SU-DHL-6 (cell line): ENCODE measurements at regions not wholly inside any gene's neighbourhood (a gene's known extent, or its start where the extent isn't known, plus 50 kb on each side); places are given as distances from the start of the nearest gene placed in this dataset.

Experiments
- H2AFZ ChIP-seq: fragments of 200-600 bp; sonication (generic); 2 replicates; pipeline ENCODE4 v1.6.1; 2014; ENCODE audit warnings: low read depth, mild to moderate bottlenecking, moderate library complexity, mixed read lengths, antibody characterized with exemption, low read length; ENCODE audit not compliant: severe bottlenecking
- H3F3A ChIP-seq: fragments of 200-600 bp; shearing (Covaris generic); 2 replicates; pipeline ENCODE4 v1.6.0; 2016; ENCODE audit warnings: antibody characterized with exemption, mild to moderate bottlenecking; ENCODE audit not compliant: insufficient read depth
- H3K27ac ChIP-seq: fragments of 200-600 bp; sonication (generic); 2 replicates; pipeline ENCODE4 v1.5.1; 2016; ENCODE audit warnings: low read depth, mild to moderate bottlenecking, low read length, moderate library complexity, mixed read lengths
- H3K27me3 ChIP-seq: fragments of 200-600 bp; sonication (generic), shearing (Covaris generic); 2 replicates; pipeline ENCODE4 v1.6.0; 2014; ENCODE audit warnings: mild to moderate bottlenecking, low read length
- H3K36me3 ChIP-seq: fragments of 200-600 bp; sonication (generic); 2 replicates; pipeline ENCODE4 v1.6.1; 2014; ENCODE audit warnings: mild to moderate bottlenecking, low read length, mixed read lengths
- H3K4me2 ChIP-seq: fragments of 300-600, 200-600 bp; shearing (Covaris generic), sonication (generic); 2 replicates; pipeline ENCODE4 v1.6.0; 2014; ENCODE audit warnings: low read length, low read depth, mild to moderate bottlenecking; ENCODE audit not compliant: poor library complexity, severe bottlenecking
- H3K4me3 ChIP-seq: fragments of 200-600 bp; sonication (generic); 2 replicates; pipeline ENCODE4 v1.5.1; 2014; ENCODE audit warnings: antibody characterized with exemption, low read length, mild to moderate bottlenecking, mixed read lengths; ENCODE audit not compliant: insufficient read depth, poor library complexity, severe bottlenecking
- H3K79me2 ChIP-seq: fragments of 200-600 bp; sonication (generic); 2 replicates; pipeline ENCODE4 v1.6.1; 2014; ENCODE audit warnings: mild to moderate bottlenecking, low read length, moderate library complexity; ENCODE audit not compliant: insufficient read depth
- H3K9ac ChIP-seq: fragments of 200-600 bp; sonication (generic); 2 replicates; pipeline ENCODE4 v1.7.0; 2014; ENCODE audit warnings: mild to moderate bottlenecking, low read length
- H3K9me2 ChIP-seq: fragments of 200-600 bp; sonication (generic); replicated peaks from 2 replicates; pipeline ENCODE4 v1.6.1; 2014; ENCODE audit warnings: low read length; ENCODE audit not compliant: insufficient read depth
- H3K9me3 ChIP-seq: fragments of 200-600 bp; sonication (generic); 2 replicates; pipeline ENCODE4 v1.6.1; 2014; ENCODE audit warnings: low read length, mixed read lengths; ENCODE audit not compliant: insufficient read depth
- H4K20me1 ChIP-seq: fragments of 200-600 bp; sonication (generic); 2 replicates; pipeline ENCODE4 v1.6.1; 2014; ENCODE audit warnings: low read depth, mild to moderate bottlenecking, antibody characterized with exemption, low read length, moderate library complexity, mixed read lengths
- EZH2phosphoT487 ChIP-seq: fragments of 200-600 bp; sonication (generic), shearing (Covaris generic); conservative IDR thresholded peaks from 2 replicates; pipeline ENCODE4 v1.6.1; 2018; ENCODE audit warnings: mild to moderate bottlenecking, antibody characterized with exemption, low read length, moderate library complexity, mixed read lengths
- TF ChIP-seq, protein P1 (sequence below): fragments of 200-600 bp; sonication (generic); IDR thresholded peaks from one replicate; pipeline ENCODE4 v1.5.1; 2017; ENCODE audit warnings: antibody characterized with exemption, mild to moderate bottlenecking, low read length, moderate library complexity; ENCODE audit not compliant: insufficient read depth, poor library complexity, severe bottlenecking

GRCh38 chr7:25407053-25407452, 178.8 kb upstream of the NPVF start:
- TF ChIP-seq EZH2phosphoT487, result no peak
- TF ChIP-seq, protein P1, sequence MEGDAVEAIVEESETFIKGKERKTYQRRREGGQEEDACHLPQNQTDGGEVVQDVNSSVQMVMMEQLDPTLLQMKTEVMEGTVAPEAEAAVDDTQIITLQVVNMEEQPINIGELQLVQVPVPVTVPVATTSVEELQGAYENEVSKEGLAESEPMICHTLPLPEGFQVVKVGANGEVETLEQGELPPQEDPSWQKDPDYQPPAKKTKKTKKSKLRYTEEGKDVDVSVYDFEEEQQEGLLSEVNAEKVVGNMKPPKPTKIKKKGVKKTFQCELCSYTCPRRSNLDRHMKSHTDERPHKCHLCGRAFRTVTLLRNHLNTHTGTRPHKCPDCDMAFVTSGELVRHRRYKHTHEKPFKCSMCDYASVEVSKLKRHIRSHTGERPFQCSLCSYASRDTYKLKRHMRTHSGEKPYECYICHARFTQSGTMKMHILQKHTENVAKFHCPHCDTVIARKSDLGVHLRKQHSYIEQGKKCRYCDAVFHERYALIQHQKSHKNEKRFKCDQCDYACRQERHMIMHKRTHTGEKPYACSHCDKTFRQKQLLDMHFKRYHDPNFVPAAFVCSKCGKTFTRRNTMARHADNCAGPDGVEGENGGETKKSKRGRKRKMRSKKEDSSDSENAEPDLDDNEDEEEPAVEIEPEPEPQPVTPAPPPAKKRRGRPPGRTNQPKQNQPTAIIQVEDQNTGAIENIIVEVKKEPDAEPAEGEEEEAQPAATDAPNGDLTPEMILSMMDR, result no peak
- Histone ChIP-seq H3K4me3 (no peak overlapping the region), H2AFZ (no peak overlapping the region), H4K20me1 (no peaks in the 10 kb centered on the region), H3K79me2 (no peaks in the 10 kb centered on the region), H3F3A (no peaks in the 10 kb centered on the region), H3K27ac (no peak overlapping the region), H3K9ac (no peak overlapping the region), H3K36me3 (no peaks in the 10 kb centered on the region), H3K4me2 (no peak overlapping the region), H3K27me3 (no peaks in the 10 kb centered on the region), H3K9me3 (no peaks in the 10 kb centered on the region), H3K9me2 (no peaks in the 10 kb centered on the region)

DNA sequence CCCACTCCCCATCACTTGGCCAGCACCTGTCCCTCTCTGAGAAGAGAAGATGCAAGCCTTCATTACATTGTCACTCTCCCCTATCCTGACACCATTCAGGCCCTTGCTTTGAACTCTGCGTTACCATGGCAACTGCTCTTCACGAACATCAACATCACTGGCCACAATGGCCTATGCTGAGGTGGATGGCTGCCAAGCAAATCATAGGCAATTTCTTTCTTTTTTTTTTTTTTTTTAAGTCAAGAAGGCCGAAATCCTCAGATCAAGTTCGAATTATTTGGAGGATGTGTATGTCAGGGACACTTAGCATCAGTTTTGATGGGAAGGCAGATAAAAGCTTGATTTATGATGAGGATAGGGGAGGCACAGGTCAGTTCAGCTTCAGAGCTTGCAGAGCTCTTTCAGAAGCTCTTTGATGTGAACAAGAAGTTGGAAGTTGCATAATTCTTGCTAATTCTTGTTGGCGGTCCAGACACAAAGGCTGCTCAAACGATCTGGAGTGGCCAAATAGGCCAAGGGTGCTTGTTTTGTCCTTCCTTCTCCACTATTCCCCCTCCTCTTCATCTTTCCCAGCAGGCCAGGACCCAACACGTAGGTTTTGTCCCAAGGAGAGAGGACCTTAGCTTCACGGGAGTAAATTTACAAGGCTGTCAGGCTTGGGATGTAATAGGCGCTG, 179.9 kb upstream of the NPVF start:
- Histone ChIP-seq H2AFZ (no peak overlapping the region), H4K20me1 (no peaks in the 10 kb centered on the region), H3K4me2 (no peak overlapping the region), H3K27me3 (no peaks in the 10 kb centered on the region), H3K9me2 (no peaks in the 10 kb centered on the region), H3F3A (no peaks in the 10 kb centered on the region), H3K27ac (no peak overlapping the region), H3K36me3 (no peaks in the 10 kb centered on the region), H3K4me3 (no peak overlapping the region), H3K9me3 (no peaks in the 10 kb centered on the region), H3K9ac (no peak overlapping the region), H3K79me2 (no peaks in the 10 kb centered on the region)
- TF ChIP-seq, protein P1, result no peak
- TF ChIP-seq EZH2phosphoT487, result no peak

- H3K9me2 ChIP-seq, result no peaks in the 10 kb centered on the region
- H4K20me1 ChIP-seq, result no peaks in the 10 kb centered on the region
- H3K27ac ChIP-seq, result no peak overlapping the region
Observed at GRCh38 chr7:25408876-25409275, 180.6 kb upstream of the NPVF start.

More at GRCh38 chr7:25408876-25409275, 180.6 kb upstream of the NPVF start:
- Histone ChIP-seq H3K36me3 (no peaks in the 10 kb centered on the region), H3K4me2 (no peak overlapping the region), H3K9me3 (no peaks in the 10 kb centered on the region), H3K79me2 (no peaks in the 10 kb centered on the region), H3K4me3 (no peak overlapping the region), H2AFZ (no peak overlapping the region), H3F3A (no peaks in the 10 kb centered on the region), H3K9ac (no peak overlapping the region), H3K27me3 (no peaks in the 10 kb centered on the region)
- no peak for TF ChIP-seq EZH2phosphoT487
- TF ChIP-seq, protein P1, result no peak
